CD4-positive, alpha-beta T cell treated with Interleukin-12 subunit alpha and Interleukin-12 subunit beta, for 1 hour (primary cell): ENCODE measurements at regions not wholly inside any gene's neighbourhood (a gene's known extent, or its start where the extent isn't known, plus 50 kb on each side); places are given as distances from the start of the nearest gene placed in this dataset.
"Not testable (repeated sequence)": the region's sequence is repeated elsewhere in the genome, so short reads cannot be mapped to it uniquely, and the experiment has no call there.

Source experiments
- DNase-seq: peaks from one replicate; pipeline ENCODE4 v3.0.0-alpha.2; 2020

DNA sequence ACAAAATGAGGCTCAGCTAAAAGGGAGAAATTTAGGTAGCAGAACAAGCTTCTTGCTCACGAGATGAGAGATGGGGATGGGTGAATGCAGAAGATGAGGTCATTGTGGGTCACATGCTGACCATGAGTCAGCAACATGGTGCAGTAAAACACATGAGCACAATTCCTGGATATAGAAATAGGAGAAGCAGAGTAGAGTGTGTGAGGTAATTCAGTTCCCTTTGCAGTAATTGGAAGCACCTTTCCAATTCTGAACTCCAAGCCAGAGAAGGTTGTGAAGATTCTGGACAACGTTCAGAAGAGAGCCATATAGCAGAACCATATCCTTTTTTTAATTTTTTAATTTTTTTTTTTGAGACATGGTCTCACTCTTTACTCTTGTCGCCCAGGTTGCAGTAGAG lies 62.0 kb upstream of the LMNTD1 start:
- no peak for DNase-seq

DNA sequence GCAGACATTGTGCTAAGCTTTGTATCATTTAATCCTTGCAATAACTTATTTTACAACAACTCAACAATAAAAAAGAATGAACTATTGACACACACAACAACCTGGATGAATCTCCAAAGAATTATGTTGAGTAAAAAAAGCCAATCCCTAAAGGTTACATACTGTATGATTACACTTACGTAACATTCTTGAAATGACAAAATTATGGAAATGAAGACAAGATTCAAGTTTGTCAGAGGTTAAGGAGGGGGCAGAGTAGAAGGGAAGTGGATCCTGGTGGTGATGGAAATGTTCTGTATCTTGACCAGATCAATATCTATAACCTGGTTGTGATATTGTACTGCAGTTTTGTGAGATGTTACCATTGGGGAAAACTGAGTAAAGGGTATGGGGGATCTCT lies 63.2 kb upstream of the LMNTD1 start:
- no peak for DNase-seq

DNA sequence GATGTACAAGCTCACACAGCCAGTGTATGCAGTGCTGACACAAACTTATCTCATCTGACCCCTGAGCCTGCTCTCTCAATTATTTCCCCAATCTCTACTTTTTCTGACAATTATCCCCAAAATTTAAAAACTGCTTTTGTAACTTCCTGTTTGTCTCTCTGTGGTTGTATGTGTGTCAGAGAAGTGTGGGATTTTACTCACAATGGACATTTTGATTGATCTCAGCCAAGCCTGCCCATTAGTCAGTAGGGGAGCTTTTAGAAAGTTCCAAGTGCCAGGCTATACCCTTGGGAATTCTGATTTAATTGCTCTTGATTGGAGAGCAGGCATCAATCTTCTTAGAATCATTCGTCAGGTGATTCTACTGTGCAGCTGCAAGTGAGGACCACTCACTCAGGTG lies 64.9 kb upstream of the LMNTD1 start:
- no peak for DNase-seq

DNA sequence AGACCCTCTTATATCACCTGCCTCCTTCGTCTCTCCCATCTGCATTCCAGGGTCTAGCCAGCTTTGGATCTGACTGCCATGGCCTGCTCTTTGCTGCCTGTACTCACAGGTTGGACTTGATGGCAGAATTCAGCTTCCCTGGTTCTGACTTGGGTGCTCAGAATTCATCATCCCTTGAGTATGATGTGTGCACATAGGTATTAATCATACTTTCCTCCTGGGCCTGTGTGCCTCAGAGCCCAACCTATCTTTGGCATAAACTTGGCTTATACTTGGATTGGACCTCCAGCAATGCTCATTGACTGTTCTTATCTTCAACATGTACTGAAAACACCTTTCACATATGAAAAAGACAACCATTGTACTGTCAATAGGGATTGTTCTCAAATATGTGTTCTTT lies 70.7 kb upstream of the LMNTD1 start:
- DNase-seq, result no peak

DNA sequence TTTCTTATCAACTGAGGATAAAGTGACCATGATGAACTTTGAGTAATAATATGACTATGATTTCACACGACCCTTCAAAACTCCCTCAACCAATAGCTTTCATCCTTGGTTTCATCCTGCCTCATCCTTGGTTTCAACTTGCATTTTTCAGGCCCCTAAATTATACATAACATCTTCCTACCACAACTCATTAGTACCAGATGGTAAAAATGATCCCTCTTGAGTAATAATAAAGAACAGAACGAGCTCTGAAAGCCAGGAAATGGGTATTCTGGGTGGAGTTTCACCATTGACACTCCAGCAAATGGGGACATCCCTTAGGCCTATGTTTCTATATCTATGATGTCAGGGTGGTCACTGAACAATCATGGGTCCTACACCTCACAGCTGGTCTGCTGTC lies 72.1 kb upstream of the LMNTD1 start:
- DNase-seq, result no peak

DNA sequence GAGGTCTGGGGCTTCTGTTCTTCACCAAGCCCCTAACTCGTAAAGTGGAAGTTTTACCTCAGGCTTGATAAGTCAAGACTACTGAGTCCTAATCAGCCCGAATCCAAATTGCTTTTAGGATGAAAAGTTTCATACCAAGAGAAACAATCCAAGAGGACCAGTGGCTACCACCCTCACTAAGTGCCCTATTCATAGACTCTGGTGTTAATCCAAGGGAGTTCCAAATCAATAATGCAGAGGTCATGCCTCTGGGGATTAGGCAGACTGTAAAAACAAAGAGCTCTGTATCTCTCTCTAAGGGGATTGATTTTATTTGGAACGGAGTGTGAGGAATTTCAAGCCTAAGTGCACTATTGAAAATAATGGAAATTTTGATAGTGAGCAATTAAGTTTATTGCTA lies 76.3 kb upstream of the LMNTD1 start:
- DNase-seq, result no peak

DNA sequence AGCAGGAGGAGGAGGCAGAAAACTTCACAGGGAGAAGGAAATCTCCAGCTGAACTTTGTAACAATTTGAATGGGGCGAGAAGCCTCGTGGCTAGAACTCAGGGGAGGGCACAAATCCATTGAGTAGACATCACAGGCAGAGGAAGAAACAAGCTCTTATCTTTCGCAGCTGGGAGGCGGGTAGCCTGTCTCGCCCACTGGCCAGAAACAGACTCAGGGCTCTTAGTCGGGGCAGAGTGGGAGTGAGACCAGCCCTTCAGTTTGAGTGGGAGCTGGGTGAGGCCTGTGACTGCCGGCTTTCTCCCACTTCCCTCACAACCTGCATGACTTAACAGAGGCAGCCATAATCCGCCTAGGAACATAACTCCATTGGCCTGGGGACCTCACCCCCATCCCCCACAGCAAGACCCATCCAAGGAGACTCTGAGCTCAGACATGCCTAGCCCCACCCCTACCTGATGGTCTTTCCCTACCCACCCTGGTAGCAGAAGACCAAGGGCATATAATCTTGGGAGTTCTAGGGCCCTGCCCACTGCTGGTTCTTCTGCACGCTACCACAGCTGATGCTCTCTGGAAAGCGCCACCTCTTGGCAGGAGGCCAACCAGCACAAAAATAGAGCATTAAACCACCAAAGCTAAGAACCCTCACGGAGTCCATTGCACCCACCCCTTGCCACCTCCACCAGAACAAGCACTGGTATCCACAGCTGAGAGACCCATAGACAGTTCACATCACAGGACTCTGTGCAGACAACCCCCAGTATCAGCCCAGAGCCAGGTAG lies 77.8 kb upstream of the LMNTD1 start:
- DNase-seq, result not testable (repeated sequence)

DNA sequence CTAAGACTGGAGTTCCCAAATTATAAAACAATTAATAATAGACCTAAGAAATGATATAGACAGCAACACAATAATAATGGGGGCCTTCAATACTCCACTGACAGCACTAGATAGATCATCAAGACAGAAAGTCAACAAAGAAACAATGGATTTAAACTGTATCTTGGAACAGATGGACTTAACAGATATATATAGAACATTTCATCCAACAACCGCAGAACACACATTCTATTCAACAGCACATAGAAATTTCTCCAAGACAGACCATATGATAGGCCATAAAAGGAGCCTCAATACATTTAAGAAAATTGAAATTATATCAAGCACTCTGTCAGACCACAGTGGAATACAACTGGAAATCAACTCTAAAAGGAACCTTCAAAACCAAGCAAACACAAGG lies 80.1 kb upstream of the LMNTD1 start:
- not testable (repeated sequence) for DNase-seq

DNA sequence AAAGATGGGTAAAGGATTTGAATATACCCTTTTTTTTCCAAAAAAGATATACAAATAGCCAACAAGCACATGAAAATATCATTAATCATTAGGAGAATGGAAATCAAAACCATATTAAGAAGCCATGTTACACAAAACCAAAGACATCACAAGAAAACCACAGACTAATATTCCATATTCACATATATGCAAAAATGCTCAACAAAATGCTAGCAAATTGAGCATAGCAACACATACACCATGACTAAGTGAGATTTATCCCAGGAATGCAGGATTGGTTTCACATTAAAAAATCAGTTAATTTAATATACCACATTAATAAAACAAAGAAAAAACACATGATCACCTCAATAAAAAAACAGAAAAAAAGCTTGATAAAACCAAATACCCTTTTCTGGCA lies 84.7 kb upstream of the LMNTD1 start:
- no peak for DNase-seq

DNA sequence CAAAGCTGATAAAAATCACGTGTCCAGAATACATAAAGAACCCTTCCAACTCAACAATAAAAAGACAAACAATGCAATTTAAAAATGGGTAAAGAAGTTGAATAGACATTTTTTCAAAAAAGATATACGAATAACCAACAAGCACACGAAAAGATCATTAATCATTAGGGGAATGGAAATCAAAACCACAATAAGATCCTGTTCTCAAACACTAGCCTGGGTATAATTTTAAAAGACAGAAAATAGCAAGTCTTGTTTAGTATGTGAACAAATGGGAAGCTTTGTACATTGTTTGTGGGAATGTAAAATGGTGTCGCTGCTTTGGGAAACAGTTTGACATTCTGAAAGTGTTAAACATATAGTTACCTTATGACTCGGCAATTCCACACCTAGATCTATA lies 86.3 kb upstream of the LMNTD1 start:
- DNase-seq, result no peak

DNA sequence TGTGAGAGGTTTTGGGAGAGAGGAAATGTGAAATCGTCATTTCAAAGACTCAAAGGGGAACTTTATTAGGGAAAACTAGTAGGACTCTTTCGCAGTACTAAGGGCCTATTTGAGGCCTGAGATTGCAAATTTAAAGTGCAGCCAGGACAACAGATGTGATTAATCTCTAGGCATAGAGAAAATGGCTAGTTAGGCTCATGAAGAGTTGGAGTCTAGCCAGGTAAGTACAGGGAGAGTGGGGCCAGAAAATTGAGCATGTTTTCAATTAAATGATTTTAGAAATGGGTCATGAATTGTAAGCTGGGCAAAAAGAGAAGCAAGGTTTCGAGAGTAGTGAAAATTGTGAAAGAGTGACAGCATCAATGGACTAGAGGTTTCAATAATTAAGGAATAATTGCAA lies 91.9 kb upstream of the LMNTD1 start:
- DNase-seq, result no peak

DNA sequence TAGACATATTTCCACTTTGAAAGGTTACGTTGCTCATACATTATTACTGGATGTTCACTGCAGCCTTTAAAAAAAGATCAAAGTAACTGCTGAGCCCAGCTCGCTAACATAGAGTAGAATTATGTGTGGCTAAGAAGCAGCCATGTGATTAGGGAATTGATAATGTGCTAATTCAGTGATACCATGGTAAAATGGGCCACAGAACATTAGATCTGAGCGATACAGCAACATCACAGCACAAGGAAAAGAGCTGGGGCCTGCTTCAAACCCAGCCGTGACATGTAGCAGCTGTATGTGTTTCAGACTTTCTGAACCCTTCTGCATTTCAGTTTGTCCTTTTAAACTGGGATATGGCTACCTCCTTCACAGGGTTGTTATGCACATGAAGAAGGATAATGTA lies 92.3 kb upstream of the LMNTD1 start:
- DNase-seq, result no peak

DNA sequence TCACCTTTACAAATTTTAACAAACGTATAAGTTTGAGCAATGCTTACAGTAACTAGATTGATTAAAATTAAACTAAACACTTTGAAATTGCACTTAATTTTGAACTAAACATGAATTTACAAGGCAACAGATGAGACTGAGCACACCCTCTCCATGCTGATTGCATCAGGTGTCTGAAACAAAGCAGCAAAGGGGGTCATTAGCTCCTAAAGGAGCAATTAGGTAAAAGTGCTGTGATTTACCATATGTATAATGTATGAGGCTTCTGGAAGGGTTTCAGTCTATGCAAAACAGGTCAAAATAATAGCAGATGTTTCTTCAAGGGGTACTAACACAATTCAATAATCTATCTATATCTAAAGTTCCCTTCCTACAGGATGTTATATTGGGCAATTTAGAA lies 98.8 kb upstream of the LMNTD1 start:
- DNase-seq, result no peak

DNA sequence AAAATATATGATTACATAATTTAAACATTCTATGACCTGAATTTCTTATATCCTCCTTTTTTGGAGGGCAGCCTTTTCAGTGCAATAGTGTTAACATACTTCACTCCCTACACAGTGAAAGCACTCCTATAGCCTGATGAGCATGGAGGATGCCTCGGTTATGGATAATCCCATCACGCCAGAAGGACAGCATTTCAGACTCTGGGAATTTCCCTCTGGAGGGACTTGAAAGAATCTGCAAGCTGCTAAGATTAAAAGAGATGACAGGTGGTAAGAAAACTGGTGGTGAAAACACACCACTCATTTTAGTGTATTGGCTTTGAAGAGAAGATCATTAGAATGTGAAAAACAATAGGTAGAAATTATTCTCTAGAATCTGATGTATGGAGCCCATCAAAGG lies 99.3 kb upstream of the LMNTD1 start:
- DNase-seq, result no peak

DNA sequence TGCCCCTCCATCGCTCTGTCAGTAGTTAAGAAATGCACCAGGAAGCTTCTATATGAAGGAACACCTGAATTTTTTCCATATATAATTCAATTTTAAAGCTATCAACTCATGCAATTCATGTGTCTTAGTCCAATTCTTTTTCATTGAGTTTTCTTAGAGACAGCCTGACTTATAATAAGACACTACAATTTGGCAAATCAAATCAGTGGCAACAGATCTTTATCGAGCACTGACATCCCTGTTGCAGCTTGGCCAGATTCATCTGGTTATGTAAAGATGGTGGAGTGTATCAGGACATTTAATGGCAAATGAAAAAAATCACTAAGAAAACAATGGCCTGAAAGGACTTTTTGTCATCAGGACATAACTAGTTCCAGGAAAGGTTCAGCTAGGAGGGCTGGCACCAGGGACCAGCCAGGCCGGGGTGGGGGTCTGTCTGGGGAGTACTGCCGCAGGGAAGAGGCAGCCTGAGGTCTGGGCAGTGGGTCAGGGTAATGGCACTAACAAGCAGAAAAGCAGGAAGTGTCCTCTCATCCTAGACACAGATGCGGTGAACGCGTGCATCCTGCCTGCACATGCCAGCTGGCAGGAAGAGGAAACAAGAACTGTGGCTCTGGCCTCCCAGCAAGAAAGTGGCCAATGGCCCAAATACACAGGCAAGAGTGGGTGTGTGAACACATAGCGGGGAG lies 100.5 kb upstream of the LMNTD1 start:
- DNase-seq, result no peak

DNA sequence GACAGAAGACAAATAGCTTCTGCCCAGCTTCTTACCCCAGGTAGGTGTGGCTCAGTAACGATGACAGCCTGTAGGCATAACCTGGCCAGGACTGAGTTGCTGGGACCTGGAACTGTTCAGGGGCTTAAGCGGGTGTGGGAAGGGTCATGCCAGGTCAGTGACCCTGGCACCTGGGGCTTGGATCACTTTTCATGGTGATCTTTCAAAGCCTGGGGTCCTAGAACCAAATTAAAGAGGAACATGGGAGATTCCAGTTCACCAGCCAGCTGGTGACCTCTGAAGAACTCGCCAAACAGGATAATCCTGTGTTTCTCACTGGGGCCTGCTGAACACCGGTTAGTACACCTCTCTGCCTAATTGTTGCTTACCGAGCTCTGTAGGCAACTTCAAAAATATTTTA lies 102.6 kb upstream of the LMNTD1 start:
- no peak for DNase-seq

DNA sequence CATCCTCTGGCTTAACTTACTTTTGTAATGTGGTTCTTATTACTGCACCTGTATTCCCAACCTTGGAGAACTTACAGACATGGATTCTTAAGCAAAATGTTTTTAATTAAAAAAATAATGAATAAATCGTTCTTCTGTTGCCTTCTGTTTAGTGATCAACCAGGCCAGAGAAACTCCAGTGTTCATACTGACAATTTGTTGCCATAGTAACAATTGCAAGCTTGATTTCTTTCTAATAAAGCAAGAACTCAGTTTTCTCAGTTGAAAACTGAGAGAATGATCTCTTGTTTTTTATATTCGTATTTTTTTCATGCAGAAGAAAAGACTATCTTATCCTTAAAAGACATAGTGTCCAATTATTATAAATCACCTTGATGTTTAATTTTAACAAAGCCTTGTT lies 106.5 kb upstream of the LMNTD1 start:
- DNase-seq, result no peak

DNA sequence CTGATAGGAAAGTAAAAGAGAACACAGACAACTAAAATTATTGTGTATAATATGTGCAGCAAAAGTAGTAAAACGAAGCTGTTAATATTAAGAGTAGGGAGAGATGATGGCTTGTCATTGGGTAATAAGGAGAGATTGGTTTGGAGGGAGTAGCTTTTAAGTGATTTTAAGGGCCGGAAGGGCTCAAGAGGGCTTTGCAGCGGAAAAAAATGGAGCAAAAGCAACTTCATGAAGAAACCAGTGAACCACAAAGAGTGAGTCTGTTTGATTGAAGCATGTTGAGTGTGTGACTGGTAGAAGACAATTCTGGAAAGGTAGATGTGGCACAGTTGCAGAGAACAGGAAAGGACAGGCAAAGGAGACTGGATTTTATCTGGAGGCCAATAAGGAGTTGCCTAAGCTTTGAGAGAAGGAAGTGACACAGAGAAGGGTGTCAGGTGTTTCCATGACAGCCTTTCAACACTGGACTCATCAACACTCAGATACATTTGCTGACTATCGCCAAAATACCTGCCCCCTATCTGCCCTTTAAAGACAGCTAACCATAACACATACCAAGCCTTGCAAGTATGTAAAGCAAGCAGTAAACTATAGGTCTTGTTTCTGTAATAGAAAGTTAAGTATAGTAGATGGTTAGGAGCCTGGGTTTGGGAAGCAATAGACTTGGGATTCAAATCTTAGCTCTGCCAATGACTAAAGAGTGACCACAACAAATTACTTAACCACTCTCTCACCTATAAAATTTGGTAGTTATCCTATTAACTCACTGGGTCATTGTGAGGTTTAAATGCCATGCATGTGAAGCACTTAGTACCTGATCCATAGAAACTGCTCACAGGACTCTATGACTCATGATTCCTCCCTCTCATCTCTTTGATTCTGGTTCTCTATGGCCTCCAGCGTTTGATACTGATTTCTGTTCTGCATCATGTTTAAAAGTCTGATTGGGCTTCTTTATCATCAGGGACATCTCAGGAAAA lies 117.3 kb upstream of the LMNTD1 start:
- DNase-seq, result no peak

DNA sequence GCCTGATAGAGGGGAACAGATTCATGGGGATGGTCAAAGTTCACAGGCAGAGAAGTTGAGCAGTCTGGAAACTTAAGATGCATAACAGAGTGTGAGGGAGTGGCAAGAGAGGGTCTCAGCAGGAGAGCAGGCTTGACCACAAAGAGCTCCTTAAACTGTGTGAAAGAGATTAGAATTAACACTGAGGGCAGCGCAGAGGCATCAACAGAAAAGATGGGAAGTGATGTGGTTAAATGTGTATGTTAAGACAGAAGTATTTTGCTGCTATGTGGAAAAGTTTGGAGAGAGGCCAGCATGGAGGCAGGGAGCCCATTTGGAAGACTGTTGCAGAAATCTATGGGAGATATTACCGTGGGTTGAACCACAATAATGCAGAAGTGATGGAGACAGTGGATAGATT lies 122.7 kb upstream of the LMNTD1 start:
- DNase-seq, result no peak

DNA sequence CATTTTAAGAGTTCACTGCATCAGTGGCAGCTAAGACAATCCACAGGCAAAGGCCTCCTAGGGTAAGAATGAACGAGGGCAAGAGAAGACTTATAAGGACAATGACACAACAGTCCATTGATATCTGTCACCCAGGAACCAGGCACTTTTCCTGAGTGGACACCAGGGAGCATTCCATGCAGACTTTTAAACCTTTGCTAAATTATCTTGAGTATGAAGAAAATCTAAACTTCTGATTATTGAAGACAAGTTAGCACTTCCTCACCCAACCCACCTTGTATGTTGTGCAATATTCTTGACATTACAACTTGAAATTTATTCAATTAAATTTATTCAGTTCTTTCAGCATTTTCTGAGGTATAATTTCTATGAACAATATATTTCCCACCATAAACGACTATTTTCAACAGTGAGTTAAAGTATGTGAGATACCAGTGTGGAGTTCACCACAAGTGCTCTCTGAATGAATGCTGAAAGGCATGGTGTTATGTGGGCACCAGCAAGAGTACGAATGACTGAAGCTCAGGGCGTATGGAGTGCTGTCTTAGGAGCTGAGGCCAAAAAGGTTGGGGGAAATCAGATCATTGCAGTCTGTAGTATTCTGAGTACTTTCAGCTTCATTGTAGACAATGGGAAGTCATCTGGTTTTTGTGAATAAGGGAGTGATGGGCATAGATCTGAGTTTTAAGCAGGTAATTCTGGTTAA lies 124.3 kb upstream of the LMNTD1 start:
- no peak for DNase-seq

DNA sequence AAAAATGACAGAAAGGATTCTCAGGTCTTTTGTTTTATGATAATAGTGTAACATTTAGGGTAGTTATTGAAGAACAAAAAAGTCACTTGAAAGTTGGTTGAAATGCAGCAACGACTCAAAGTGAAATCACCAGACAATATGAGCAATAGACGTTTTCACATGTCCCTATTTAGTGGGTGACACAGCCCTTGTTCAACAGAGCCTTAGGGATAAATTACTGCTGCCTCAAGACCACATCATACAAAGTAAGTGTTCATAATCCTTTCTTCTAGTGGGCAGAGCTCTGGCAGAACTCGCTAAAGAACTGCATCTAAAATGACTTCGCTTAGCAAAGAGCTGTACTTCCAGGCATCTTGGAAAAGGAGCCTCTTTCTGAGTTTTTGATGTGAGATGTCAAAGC lies 128.5 kb upstream of the LMNTD1 start:
- no peak for DNase-seq

DNA sequence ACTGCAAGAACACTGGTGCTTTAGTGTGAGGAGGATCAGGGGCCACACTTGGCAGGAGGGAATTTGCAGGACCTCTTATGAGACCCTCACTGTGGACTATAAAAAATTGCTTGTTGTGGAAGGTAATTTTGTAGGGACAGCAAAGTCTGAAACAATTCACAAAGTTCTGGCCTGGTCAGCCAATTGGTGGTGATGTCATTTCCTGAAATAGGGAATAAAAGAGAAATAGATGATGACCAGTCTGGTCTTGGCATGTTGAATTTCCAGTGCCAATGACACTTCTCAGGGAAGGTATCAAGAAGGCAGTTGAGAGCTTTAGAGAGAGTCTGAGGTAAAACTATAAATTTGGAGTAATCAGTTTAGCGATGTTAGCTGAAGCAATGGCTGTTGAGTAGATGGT lies 129.3 kb upstream of the LMNTD1 start:
- no peak for DNase-seq

DNA sequence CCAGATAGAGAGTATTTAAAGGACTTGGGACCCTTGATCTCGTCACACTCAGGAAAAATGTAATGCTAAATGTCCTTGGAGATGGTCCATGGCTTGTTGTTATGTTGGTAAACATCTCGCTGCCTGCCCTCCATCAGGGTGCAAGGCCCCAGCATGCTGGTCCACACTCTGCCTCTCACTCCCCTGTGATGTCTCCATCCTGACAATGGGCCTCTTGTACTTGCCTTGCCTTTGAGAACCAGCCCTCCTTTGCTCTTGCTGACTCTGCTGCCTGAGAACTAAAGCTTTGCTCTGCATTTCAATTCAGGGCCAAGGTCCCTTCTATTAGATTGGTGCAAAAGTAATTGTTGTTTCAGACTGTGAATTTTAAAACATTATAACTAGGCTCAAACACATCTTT lies 131.0 kb upstream of the LMNTD1 start:
- no peak for DNase-seq
